ENCODE measurements at regions not wholly inside any gene's neighbourhood (a gene's known extent, or its start where the extent isn't known, plus 50 kb on each side); places are given as distances from the start of the nearest gene placed in this dataset.
"Not testable (repeated sequence)": the region's sequence is repeated elsewhere in the genome, so short reads cannot be mapped to it uniquely, and the experiment has no call there.

- not testable (repeated sequence) for H2BK5ac ChIP-seq (ENCODE audit: low read depth, low read length, poor library complexity); H3K9ac ChIP-seq (ENCODE audit: low read length); H3K23ac ChIP-seq (ENCODE audit: low read length); H3K4me2 ChIP-seq (ENCODE audit: low read length); H4K12ac ChIP-seq (ENCODE audit: low read depth, low read length); H3K27me3 ChIP-seq (ENCODE audit: insufficient read depth, low read length); H2BK12ac ChIP-seq (ENCODE audit: low read length); H3K14ac ChIP-seq (ENCODE audit: low read length); H3K36me3 ChIP-seq (ENCODE audit: control insufficient read depth in 1 of 2, insufficient read depth in 2 of 2, low read length in 2 of 2); H4K91ac ChIP-seq (ENCODE audit: low read depth, low read length); H3K79me1 ChIP-seq (ENCODE audit: low read length); H4K8ac ChIP-seq (ENCODE audit: low read depth, low read length); H3K4ac ChIP-seq (ENCODE audit: low read depth, low read length); H3K27ac ChIP-seq (ENCODE audit: low read depth, low read length); H2AFZ ChIP-seq (ENCODE audit: insufficient read depth, low read length, poor library complexity); H2BK120ac ChIP-seq (ENCODE audit: insufficient read depth, low read length, poor library complexity); H3K4me3 ChIP-seq (ENCODE audit: low read depth, low read length); H2AK5ac ChIP-seq (ENCODE audit: low read length); DNase-seq; H3K9me3 ChIP-seq (ENCODE audit: insufficient read depth, low read depth, low read length); H3K79me2 ChIP-seq (ENCODE audit: control insufficient read depth, insufficient read depth, low read length, poor library complexity); H3K4me1 ChIP-seq (ENCODE audit: control insufficient read depth in 1 of 2, insufficient read depth in 2 of 2, low read length in 2 of 2); H3K18ac ChIP-seq (ENCODE audit: low read length)
- WGBS (ENCODE audit: extremely low coverage, insufficient coverage, insufficient read length), result no CpG with 5 or more reads among the region's 18 CpGs
Observed at GRCh38 chr1:181325765-181326164, 157.6 kb upstream of the CACNA1E start.

DNA sequence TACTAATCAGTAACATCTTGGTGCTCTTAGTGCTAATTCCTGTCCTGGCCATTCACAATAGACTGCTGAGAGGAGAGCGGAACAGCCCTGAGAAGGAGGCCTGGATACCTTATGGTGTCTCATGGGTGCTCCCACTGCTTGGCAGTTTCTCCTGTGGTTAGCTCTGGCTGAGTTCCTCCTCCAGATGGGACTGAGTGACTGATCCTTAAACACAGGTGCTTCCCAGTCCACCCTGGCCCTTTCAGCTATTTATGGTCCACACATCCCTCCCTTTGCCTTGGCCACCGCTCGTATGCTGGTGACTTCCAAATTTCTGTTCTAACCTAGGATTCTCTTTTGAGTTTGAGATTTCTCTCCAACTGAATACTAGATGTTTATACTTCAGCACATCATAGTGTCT lies 157.0 kb upstream of the CACNA1E start:
- Histone ChIP-seq H3K9ac (ENCODE audit: low read length) (no peak overlapping the region), H3K23ac (ENCODE audit: low read length) (no peak overlapping the region), H3K36me3 (ENCODE audit: control insufficient read depth in 1 of 2, insufficient read depth in 2 of 2, low read length in 2 of 2) (no peaks in the 10 kb centered on the region), H3K14ac (ENCODE audit: low read length) (no peak overlapping the region), H2BK120ac (ENCODE audit: insufficient read depth, low read length, poor library complexity) (no peak overlapping the region), H3K9me3 (ENCODE audit: insufficient read depth, low read depth, low read length) (no peaks in the 10 kb centered on the region), H4K12ac (ENCODE audit: low read depth, low read length) (no peak overlapping the region), H3K4ac (ENCODE audit: low read depth, low read length) (no peak overlapping the region), H3K4me2 (ENCODE audit: low read length) (no peak overlapping the region), H3K27me3 (ENCODE audit: insufficient read depth, low read length) (peaks cover 3% of the 10 kb centered on the region), H3K4me1 (ENCODE audit: control insufficient read depth in 1 of 2, insufficient read depth in 2 of 2, low read length in 2 of 2) (no peaks in the 10 kb centered on the region), H2AFZ (ENCODE audit: insufficient read depth, low read length, poor library complexity) (no peak overlapping the region), H2BK5ac (ENCODE audit: low read depth, low read length, poor library complexity) (no peak overlapping the region), H2AK5ac (ENCODE audit: low read length) (no peak overlapping the region), H4K91ac (ENCODE audit: low read depth, low read length) (no peak overlapping the region), H2BK12ac (ENCODE audit: low read length) (no peak overlapping the region), H3K27ac (ENCODE audit: low read depth, low read length) (no peak overlapping the region), H4K8ac (ENCODE audit: low read depth, low read length) (no peak overlapping the region), H3K79me1 (ENCODE audit: low read length) (no peaks in the 10 kb centered on the region), H3K18ac (ENCODE audit: low read length) (no peak overlapping the region), H3K79me2 (ENCODE audit: control insufficient read depth, insufficient read depth, low read length, poor library complexity) (no peaks in the 10 kb centered on the region), H3K4me3 (ENCODE audit: low read depth, low read length) (no peak overlapping the region)
- DNase-seq, result no peak
- WGBS (ENCODE audit: extremely low coverage, insufficient coverage, insufficient read length), result no CpG with 5 or more reads among the region's 3 CpGs

DNA sequence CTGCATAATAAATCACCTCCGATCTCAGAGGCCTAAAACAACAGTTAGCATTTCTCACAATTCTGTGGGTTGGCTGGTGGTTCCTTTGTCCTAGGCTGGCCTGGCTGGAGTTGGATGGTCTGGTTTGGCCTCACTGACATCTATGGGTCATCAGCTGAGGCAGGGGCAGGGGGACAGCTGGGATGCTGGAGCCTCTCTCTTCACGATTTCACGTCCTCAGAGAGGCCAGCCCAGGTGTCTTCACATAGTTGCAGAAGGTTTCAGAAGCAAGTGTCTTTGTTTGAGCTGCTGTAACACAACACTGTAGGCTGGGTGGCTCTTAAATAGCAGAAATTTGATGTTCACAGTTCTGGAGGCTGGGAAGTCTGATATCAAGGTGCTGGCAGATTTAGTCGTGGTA lies 155.5 kb upstream of the CACNA1E start:
- Histone ChIP-seq H3K4ac (ENCODE audit: low read depth, low read length) (no peak overlapping the region), H2BK120ac (ENCODE audit: insufficient read depth, low read length, poor library complexity) (no peak overlapping the region), H3K27me3 (ENCODE audit: insufficient read depth, low read length) (peaks cover 2% of the 10 kb centered on the region), H3K4me3 (ENCODE audit: low read depth, low read length) (no peak overlapping the region), H3K9me3 (ENCODE audit: insufficient read depth, low read depth, low read length) (no peaks in the 10 kb centered on the region), H4K12ac (ENCODE audit: low read depth, low read length) (no peak overlapping the region), H3K18ac (ENCODE audit: low read length) (no peak overlapping the region), H3K4me1 (ENCODE audit: control insufficient read depth in 1 of 2, insufficient read depth in 2 of 2, low read length in 2 of 2) (no peaks in the 10 kb centered on the region), H3K36me3 (ENCODE audit: control insufficient read depth in 1 of 2, insufficient read depth in 2 of 2, low read length in 2 of 2) (no peaks in the 10 kb centered on the region), H3K79me2 (ENCODE audit: control insufficient read depth, insufficient read depth, low read length, poor library complexity) (no peaks in the 10 kb centered on the region), H4K91ac (ENCODE audit: low read depth, low read length) (no peak overlapping the region), H2BK12ac (ENCODE audit: low read length) (no peak overlapping the region), H3K79me1 (ENCODE audit: low read length) (no peaks in the 10 kb centered on the region), H3K14ac (ENCODE audit: low read length) (no peak overlapping the region), H3K27ac (ENCODE audit: low read depth, low read length) (no peak overlapping the region), H2BK5ac (ENCODE audit: low read depth, low read length, poor library complexity) (no peak overlapping the region), H2AK5ac (ENCODE audit: low read length) (no peak overlapping the region), H3K4me2 (ENCODE audit: low read length) (no peak overlapping the region), H4K8ac (ENCODE audit: low read depth, low read length) (no peak overlapping the region), H2AFZ (ENCODE audit: insufficient read depth, low read length, poor library complexity) (no peak overlapping the region), H3K9ac (ENCODE audit: low read length) (no peak overlapping the region), H3K23ac (ENCODE audit: low read length) (no peak overlapping the region)
- WGBS (ENCODE audit: extremely low coverage, insufficient coverage, insufficient read length), result no CpG with 5 or more reads among the region's 4 CpGs
- DNase-seq, result no peak

DNA sequence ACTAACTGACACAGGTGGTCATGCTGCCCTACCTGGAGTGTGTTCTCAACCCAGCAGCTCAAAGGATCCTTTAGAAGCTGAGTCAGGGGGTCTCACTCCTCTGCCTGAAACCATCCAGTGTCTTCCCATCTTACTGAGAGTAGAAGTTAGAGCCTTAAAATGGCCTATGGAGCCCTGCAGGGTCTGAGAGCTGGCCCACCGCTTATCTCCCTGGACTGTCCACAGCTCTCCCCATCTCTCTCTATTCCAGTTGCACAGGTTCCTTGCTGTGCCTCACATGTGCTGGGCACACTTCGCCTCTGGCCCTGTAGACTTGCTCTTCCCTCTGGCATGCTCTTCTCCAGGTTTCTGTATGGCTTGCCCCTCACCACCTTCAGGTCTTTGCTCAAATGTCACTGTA lies 148.6 kb upstream of the CACNA1E start:
- DNase-seq, result no peak
- H3K14ac ChIP-seq (ENCODE audit: low read length), result no peak overlapping the region
- no peak overlapping the region for H3K18ac ChIP-seq (ENCODE audit: low read length)
- H3K79me2 ChIP-seq (ENCODE audit: control insufficient read depth, insufficient read depth, low read length, poor library complexity), result no peaks in the 10 kb centered on the region
- H3K9me3 ChIP-seq (ENCODE audit: insufficient read depth, low read depth, low read length), result no peaks in the 10 kb centered on the region
- no peak overlapping the region for H4K8ac ChIP-seq (ENCODE audit: low read depth, low read length)
- no peaks in the 10 kb centered on the region for H3K4me1 ChIP-seq (ENCODE audit: control insufficient read depth in 1 of 2, insufficient read depth in 2 of 2, low read length in 2 of 2)
- no peak overlapping the region for H3K23ac ChIP-seq (ENCODE audit: low read length)
- H3K4me3 ChIP-seq (ENCODE audit: low read depth, low read length), result no peak overlapping the region
- H2AK5ac ChIP-seq (ENCODE audit: low read length), result no peak overlapping the region
- H2BK5ac ChIP-seq (ENCODE audit: low read depth, low read length, poor library complexity), result no peak overlapping the region
- H3K27ac ChIP-seq (ENCODE audit: low read depth, low read length), result no peak overlapping the region
- H2BK120ac ChIP-seq (ENCODE audit: insufficient read depth, low read length, poor library complexity), result no peak overlapping the region
- no peak overlapping the region for H3K4me2 ChIP-seq (ENCODE audit: low read length)
- no peak overlapping the region for H3K4ac ChIP-seq (ENCODE audit: low read depth, low read length)
- H2AFZ ChIP-seq (ENCODE audit: insufficient read depth, low read length, poor library complexity), result no peak overlapping the region
- WGBS (ENCODE audit: extremely low coverage, insufficient coverage, insufficient read length), result no CpG with 5 or more reads among the region's 2 CpGs
- no peak overlapping the region for H3K9ac ChIP-seq (ENCODE audit: low read length)
- no peaks in the 10 kb centered on the region for H3K36me3 ChIP-seq (ENCODE audit: control insufficient read depth in 1 of 2, insufficient read depth in 2 of 2, low read length in 2 of 2)
- H3K79me1 ChIP-seq (ENCODE audit: low read length), result no peaks in the 10 kb centered on the region
- H3K27me3 ChIP-seq (ENCODE audit: insufficient read depth, low read length), result no peaks in the 10 kb centered on the region
- no peak overlapping the region for H4K12ac ChIP-seq (ENCODE audit: low read depth, low read length)
- no peak overlapping the region for H2BK12ac ChIP-seq (ENCODE audit: low read length)
- no peak overlapping the region for H4K91ac ChIP-seq (ENCODE audit: low read depth, low read length)

Data from trophoblast cell (in vitro differentiated cells and primary cell).